T follicular helper cell (primary cell): ENCODE measurements at regions not wholly inside any gene's neighbourhood (a gene's known extent, or its start where the extent isn't known, plus 50 kb on each side); places are given as distances from the start of the nearest gene placed in this dataset.

ENCODE experiments used
- DNase-seq: peaks from one replicate; pipeline ENCODE4 v3.0.0-alpha.2; 2020; ENCODE audit warnings: low read depth

GRCh38 chr3:159763602-159764489 is 224.8 kb upstream of the IL12A start:
- no peak for DNase-seq

- no peak for DNase-seq
Measured at GRCh38 chr3:159764490-159765029, 224.1 kb upstream of the IL12A start.

GRCh38 chr3:159765030-159765859 is 223.4 kb upstream of the IL12A start:
- no peak for DNase-seq

GRCh38 chr3:159765860-159766294 is 222.8 kb upstream of the IL12A start:
- no peak for DNase-seq

GRCh38 chr3:159766563-159767185 is 222.0 kb upstream of the IL12A start:
- no peak for DNase-seq

GRCh38 chr3:159770998-159771397 is 217.6 kb upstream of the IL12A start:
- DNase-seq, result no peak

GRCh38 chr3:159771865-159772611 is 216.6 kb upstream of the IL12A start:
- DNase-seq, result no peak

GRCh38 chr3:159773706-159774105 is 214.9 kb upstream of the IL12A start:
- no peak for DNase-seq

- no peak for DNase-seq
Measured at GRCh38 chr3:159775372-159775961, 213.2 kb upstream of the IL12A start.

- DNase-seq, result no peak
Measured at GRCh38 chr3:159776779-159777178, 211.9 kb upstream of the IL12A start.

- DNase-seq, result no peak
Measured at GRCh38 chr3:159779883-159780282, 208.8 kb upstream of the IL12A start.

- no peak for DNase-seq
Measured at GRCh38 chr3:159781867-159782266, 206.8 kb upstream of the IL12A start.

GRCh38 chr3:159782724-159783421 is 205.8 kb upstream of the IL12A start:
- DNase-seq, result no peak

- no peak for DNase-seq
Measured at GRCh38 chr3:159783780-159784742, 204.6 kb upstream of the IL12A start.

- DNase-seq, result no peak
Measured at GRCh38 chr3:159785273-159785708, 203.3 kb upstream of the IL12A start.

GRCh38 chr3:159786489-159787177 is 202.0 kb upstream of the IL12A start:
- no peak for DNase-seq

- no peak for DNase-seq
Measured at GRCh38 chr3:159787178-159787574, 201.5 kb upstream of the IL12A start.

- no peak for DNase-seq
Measured at GRCh38 chr3:159787794-159788205, 200.8 kb upstream of the IL12A start.
